Small intestine (tissue), 7 donors: ENCODE measurements at regions not wholly inside any gene's neighbourhood (a gene's known extent, or its start where the extent isn't known, plus 50 kb on each side); places are given as distances from the start of the nearest gene placed in this dataset.

Source experiments
- DNase-seq, 2 donors: peaks; one replicate each; pipeline versions ENCODE4 v3.0.0 to v3.0.0-alpha.2; 2013
- FAIRE-seq: peaks from 2 replicates; lab custom pipeline; 2012; peaks lifted over from hg19 to GRCh38; lab: Jason Lieb, UNC
- H3K27ac ChIP-seq, 3 donors: one replicate each; pipeline ENCODE4 v1.5.1; 2013; ENCODE audit warnings: low read length in 2 of 3, mild to moderate bottlenecking in 2 of 3, control low read depth in 1 of 3, inconsistent platforms in 1 of 3, low read depth in 1 of 3, moderate library complexity in 1 of 3
- H3K27me3 ChIP-seq, 3 donors: one replicate each; pipeline ENCODE4 v1.6.1; 2013; ENCODE audit warnings: low read length in 3 of 3, inconsistent platforms in 1 of 3; ENCODE audit not compliant: control insufficient read depth in 3 of 3, insufficient read depth in 3 of 3
- H3K36me3 ChIP-seq, 3 donors: one replicate each; pipeline ENCODE4 v1.6.1; 2013; ENCODE audit warnings: low read length in 3 of 3, inconsistent platforms in 1 of 3, low read depth in 1 of 3, mild to moderate bottlenecking in 1 of 3, moderate library complexity in 1 of 3; ENCODE audit not compliant: control insufficient read depth in 3 of 3, insufficient read depth in 2 of 3
- H3K4me1 ChIP-seq, 3 donors: one replicate each; pipeline ENCODE4 v1.6.1; 2013; ENCODE audit warnings: low read length in 2 of 3, inconsistent platforms in 1 of 3, low read depth in 1 of 3, mild to moderate bottlenecking in 1 of 3, moderate library complexity in 1 of 3; ENCODE audit not compliant: control insufficient read depth in 3 of 3, insufficient read depth in 2 of 3
- H3K4me3 ChIP-seq, 3 donors: one replicate each; pipeline ENCODE4 v1.5.1; 2013; ENCODE audit warnings: low read length in 3 of 3, control low read depth in 1 of 3, inconsistent platforms in 1 of 3, low read depth in 1 of 3, mild to moderate bottlenecking in 1 of 3, moderate library complexity in 1 of 3
- H3K9me3 ChIP-seq, 2 donors: one replicate each; pipeline ENCODE4 v1.6.1; 2013; ENCODE audit warnings: low read depth in 1 of 2, low read length in 1 of 2; ENCODE audit not compliant: control insufficient read depth in 2 of 2, insufficient read depth in 1 of 2
- WGBS, 3 donors: extraction: QIAGEN DNeasy Blood & Tissue Kit; methylation state at CpG; one replicate each; pipeline ENCODE4 v1.1.7; 2013; 5-methylcytosine and 5-hydroxymethylcytosine counted together
- donor health status: healthy with polysubstance abuse.
- donor health status: control.
- donor health status: control.
- donor health status: Bipolar disorder and iron deficiency.
- donor health status: healthy.

DNA sequence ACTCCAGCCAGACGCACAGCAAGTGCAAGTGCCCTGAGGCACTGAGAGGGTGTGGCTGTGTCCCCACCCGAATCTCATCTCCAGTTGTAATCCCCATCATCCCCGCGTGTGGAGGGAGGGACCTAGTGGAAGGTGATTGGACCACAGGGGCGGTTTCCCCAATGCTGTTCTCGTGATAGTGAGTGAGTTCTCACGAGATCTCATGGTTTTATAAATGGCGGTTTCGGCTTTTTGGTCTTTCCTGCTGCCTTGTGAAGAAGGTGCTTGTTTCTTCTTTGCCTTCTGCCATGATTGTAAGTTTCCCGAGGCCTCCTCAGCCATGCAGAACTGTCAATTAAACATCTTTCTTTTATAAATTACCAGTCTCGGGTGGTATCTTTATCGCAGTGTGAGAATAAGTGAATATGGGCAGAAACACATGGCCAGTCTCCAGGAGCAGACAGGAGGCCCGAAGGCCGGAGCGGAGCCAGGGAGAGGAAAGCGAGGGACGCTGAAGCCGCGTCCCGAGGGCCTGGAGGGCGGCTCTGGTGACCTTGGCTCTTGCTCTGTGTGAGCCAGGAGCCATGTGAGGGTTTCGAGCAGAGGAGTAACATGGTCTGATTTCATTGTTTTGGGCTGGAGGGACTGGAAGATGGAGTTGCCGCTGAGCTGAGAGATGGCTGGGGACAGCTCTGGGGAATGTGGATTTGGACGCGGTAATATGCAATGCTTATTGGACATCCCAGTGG lies 76.0 kb upstream of the C1orf174 start:
- no peak for FAIRE-seq
- 82 to 87% (median 83%) methylated on average over 25 of the region's 25 CpGs for WGBS, 3 donors

DNA sequence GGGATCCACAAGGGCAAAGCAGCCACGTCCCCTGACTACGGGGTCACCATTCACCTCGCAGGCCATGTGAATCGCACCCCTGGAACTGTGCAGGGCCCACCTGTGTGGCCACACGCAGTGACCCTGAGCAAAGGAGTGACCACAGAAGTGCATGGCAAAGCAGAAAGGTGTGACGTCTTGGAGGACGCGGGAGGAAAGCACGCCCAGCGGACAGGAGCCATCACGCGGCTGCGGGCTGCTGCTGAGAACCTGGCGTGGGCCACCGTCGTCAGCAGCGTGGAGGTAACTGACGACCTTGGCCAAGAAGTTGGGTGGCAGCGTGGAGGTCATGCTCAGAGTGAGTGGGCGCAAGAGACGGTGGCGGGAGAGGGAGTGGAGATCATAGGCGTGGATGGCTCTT lies 76.7 kb upstream of the C1orf174 start:
- DNase-seq (no peak), FAIRE-seq (no peak)
- Histone ChIP-seq H3K36me3 (no peaks in the 10 kb centered on the region), H3K4me3 (no peak overlapping the region), H3K4me1 (no peaks in the 10 kb centered on the region), H3K27me3 (no peaks in the 10 kb centered on the region), H3K27ac (no peak overlapping the region), H3K9me3 (no peaks in the 10 kb centered on the region)
- WGBS, 3 donors = 89 to 92% (median 89%) methylated on average over 23 of the region's 23 CpGs

More for the DNA sequence above, 76.0 kb upstream of the C1orf174 start:
- no peaks in the 10 kb centered on the region for H3K36me3 ChIP-seq
- no peak for DNase-seq
- no peak overlapping the region for H3K27ac ChIP-seq
- H3K9me3 ChIP-seq = no peaks in the 10 kb centered on the region
- H3K4me3 ChIP-seq = no peak overlapping the region
- no peaks in the 10 kb centered on the region for H3K27me3 ChIP-seq
- no peaks in the 10 kb centered on the region for H3K4me1 ChIP-seq

DNA sequence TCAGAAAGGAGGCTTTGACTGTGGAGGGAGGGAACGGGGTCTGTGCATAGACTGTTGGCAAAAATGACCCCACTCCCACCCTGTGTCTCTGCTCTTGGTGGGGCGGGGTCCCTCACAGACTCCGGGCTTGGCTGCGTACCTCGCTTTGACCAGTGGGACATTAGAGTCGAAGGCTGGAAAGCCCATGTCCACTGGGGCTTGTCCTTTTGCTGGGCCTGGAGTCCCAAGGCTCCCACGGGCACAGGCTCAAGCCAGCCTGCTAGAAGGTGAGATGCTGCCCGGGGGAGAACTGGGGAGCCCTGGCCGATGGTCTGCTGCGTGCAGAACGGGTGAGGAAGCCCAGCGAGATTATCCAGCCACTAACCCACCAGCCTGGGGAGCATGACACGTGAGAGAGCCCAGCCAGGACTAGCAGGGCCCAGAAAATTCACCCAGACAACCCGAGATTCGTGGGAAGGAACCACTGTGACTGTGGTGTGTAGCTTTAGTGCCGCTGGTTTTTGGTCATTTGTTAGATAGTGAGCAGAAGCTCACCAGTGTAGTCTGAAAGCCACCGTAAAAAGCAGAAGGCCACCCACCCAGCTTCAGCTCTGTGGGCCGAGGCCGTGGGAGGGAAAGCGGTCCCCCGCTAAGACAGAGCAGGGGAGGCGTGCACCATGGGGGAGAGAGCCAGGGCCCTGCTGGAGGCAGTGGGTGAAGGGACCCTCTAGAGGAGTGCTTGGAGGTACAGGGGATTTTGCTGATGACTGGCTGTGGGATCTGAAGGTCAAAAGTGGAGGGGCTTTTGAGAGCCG lies 78.3 kb upstream of the C1orf174 start:
- H3K4me3 ChIP-seq = no peak overlapping the region
- no peak for FAIRE-seq
- WGBS, 3 donors = 75 to 80% (median 77%) methylated on average over 23 of the region's 23 CpGs

DNA sequence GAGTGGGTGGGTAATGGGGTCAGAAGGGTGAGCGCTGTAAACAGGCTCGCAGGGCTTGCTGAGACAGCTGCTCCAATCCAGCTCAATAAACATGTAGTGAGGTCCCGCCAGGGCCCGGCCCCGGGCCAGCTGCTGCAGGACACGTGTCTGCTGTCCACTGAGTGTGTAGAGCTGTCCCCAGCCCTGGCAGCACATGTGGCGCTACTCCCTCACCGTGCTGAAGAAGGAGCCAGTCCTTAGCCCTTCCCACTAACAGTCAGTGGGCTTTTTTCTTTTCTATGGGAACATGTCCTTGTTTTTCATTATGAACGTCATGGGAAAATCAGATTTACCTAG lies 78.9 kb upstream of the C1orf174 start:
- DNase-seq = peak in 1 of 2 donors; percentile 10
- no peaks in the 10 kb centered on the region for H3K27me3 ChIP-seq
- H3K36me3 ChIP-seq = no peaks in the 10 kb centered on the region
- no peaks in the 10 kb centered on the region for H3K9me3 ChIP-seq
- H3K4me1 ChIP-seq = no peaks in the 10 kb centered on the region
- H3K4me3 ChIP-seq = no peak overlapping the region
- no peak for FAIRE-seq
- no peak overlapping the region for H3K27ac ChIP-seq
- 49 to 53% (median 51%) methylated on average over 9 of the region's 9 CpGs for WGBS, 3 donors

More for the DNA sequence above, 78.3 kb upstream of the C1orf174 start:
- Histone ChIP-seq H3K9me3 (no peaks in the 10 kb centered on the region), H3K4me1 (no peaks in the 10 kb centered on the region), H3K36me3 (no peaks in the 10 kb centered on the region), H3K27me3 (no peaks in the 10 kb centered on the region), H3K27ac (no peak overlapping the region)
- no peak for DNase-seq

DNA sequence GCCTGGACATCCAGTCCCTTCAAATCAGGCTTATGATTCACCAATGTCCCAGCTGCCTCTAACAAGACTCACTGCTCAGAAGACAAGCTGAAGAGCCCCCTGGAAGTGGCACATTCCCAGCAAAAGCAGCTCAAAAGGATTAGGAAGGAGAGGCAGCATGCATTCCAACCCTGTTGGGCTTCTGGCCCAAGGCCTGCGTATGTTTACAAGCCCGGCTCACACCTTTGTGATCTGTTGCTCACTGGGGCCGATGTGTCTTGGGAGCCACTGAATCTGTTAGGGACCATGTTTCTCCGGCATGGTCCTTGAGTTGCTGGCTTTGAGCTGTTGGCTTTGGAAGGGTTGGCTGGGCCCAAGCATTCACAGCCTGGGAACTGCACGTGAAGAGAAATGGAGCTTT lies 81.2 kb upstream of the C1orf174 start:
- no peaks in the 10 kb centered on the region for H3K36me3 ChIP-seq
- FAIRE-seq = no peak
- DNase-seq = no peak
- H3K27me3 ChIP-seq = no peaks in the 10 kb centered on the region
- no peak overlapping the region for H3K27ac ChIP-seq
- H3K9me3 ChIP-seq = no peaks in the 10 kb centered on the region
- H3K4me1 ChIP-seq = no peaks in the 10 kb centered on the region
- 56 to 65% (median 62%) methylated on average over 5 of the region's 5 CpGs for WGBS, 3 donors
- H3K4me3 ChIP-seq = no peak overlapping the region

DNA sequence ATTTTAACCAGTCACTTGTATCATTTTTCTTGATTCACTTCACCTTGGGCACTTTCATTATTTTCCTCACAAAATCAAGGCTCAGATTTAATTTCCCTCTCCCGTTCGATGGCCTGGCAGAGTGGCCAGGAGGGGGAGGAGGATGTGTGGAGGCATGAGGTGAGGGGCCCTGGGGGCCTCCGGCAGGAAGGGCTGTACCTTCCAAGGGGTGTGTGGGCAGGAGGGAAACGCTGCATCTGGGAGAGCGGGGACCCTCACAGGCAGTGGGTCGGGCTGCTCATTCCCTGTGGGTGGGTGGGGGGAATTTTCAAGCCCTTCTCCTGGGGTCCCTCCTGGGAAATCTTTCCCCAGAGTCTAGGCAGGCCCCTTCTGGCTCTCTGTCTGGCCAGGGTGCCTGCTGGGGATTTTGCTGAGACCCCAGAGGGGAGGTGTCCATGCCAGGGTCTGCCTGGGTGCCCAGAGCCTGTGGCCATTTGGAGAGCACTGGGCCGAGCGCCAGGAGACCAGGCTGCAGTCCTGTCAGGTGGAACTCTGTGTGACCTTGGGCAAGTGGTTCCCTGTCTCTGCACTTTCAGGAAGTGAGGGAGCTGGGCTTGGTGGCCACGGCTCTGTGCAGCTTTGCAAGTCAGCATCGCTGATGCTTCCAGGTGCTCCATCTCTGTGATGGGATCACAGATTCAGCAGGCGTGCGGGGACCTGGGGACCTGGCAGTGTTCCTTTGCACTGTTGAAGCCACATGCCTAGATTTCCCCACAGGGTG lies 81.9 kb upstream of the C1orf174 start:
- Histone ChIP-seq H3K36me3 (no peaks in the 10 kb centered on the region), H3K9me3 (no peaks in the 10 kb centered on the region), H3K4me1 (no peaks in the 10 kb centered on the region), H3K4me3 (no peak overlapping the region), H3K27me3 (no peaks in the 10 kb centered on the region), H3K27ac (no peak overlapping the region)
- FAIRE-seq = no peak
- no peak for DNase-seq
- WGBS, 3 donors = 64 to 66% (median 65%) methylated on average over 12 of the region's 12 CpGs

DNA sequence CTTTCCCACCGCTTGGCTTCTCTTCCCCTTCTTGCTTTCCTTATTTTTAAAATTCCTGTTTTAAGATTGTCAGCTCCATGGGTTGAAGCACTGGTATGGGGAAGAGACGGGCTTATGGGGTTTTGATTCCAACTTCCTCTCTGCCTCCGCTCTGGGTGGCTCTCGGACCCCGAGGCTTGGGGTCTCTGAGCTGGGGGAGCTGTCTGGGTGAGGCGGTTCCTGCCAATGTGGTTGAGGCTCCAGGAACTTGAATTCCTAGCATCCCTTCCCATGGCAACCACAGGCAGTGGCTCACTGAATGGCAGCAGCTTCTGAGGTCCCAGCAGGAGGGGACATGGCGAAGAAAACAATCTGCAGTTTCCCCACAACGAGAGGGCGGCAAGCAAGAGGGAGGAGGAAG lies 83.1 kb upstream of the C1orf174 start:
- DNase-seq = no peak
- Histone ChIP-seq H3K9me3 (no peaks in the 10 kb centered on the region), H3K36me3 (no peaks in the 10 kb centered on the region), H3K27ac (no peak overlapping the region), H3K27me3 (no peaks in the 10 kb centered on the region), H3K4me1 (no peaks in the 10 kb centered on the region), H3K4me3 (no peak overlapping the region)
- no peak for FAIRE-seq
- 66 to 72% (median 70%) methylated on average over 9 of the region's 9 CpGs for WGBS, 3 donors

DNA sequence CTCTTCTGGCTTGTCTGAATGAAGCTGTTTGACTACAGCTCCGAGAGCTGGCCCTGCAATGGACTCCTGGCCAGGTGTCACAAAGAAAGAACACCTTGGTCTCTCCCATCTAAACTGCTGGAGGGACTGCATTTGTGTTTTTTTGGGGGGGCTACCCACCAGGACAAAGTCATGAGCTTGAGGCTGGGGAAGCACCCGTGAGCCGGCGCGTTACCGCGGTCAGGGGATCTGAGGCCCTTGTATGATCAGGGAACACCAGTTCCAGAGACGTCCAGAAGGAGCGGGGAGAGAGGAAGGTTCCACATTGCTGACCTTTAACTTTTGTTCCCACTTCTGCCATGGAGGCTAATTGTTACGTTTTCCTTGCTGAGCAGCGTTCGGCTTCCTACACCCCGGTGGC lies 84.5 kb upstream of the C1orf174 start:
- no peak for DNase-seq
- no peak for FAIRE-seq
- 81 to 85% (median 84%) methylated on average over 13 of the region's 13 CpGs for WGBS, 3 donors
- Histone ChIP-seq H3K9me3 (no peaks in the 10 kb centered on the region), H3K4me1 (no peaks in the 10 kb centered on the region), H3K36me3 (no peaks in the 10 kb centered on the region), H3K27ac (no peak overlapping the region), H3K4me3 (no peak overlapping the region), H3K27me3 (no peaks in the 10 kb centered on the region)
